ENCODE measurements at regions not wholly inside any gene's neighbourhood (a gene's known extent, or its start where the extent isn't known, plus 50 kb on each side); places are given as distances from the start of the nearest gene placed in this dataset.

- DNase-seq (ENCODE audit: low spot score): no peak
Observed at GRCh38 chr18:77572537-77572936, 322.9 kb downstream of the GALR1 start.

GRCh38 chr18:77573571-77573970 lies 323.9 kb downstream of the GALR1 start:
- no peak for DNase-seq (ENCODE audit: low spot score)

GRCh38 chr18:77590943-77591515 lies 341.4 kb downstream of the GALR1 start:
- no peak for DNase-seq (ENCODE audit: low spot score)

GRCh38 chr18:77597726-77598125 lies 348.1 kb downstream of the GALR1 start:
- DNase-seq (ENCODE audit: low spot score): no peak

- no peak for DNase-seq (ENCODE audit: low spot score)
Observed at GRCh38 chr18:77600674-77601073, 351.0 kb downstream of the GALR1 start.

- DNase-seq (ENCODE audit: low spot score): no peak
Observed at GRCh38 chr18:77601567-77601966, 351.9 kb downstream of the GALR1 start.

GRCh38 chr18:77607087-77607486 lies 357.4 kb downstream of the GALR1 start:
- no peak for DNase-seq (ENCODE audit: low spot score)

GRCh38 chr18:77608807-77609206 lies 359.2 kb downstream of the GALR1 start:
- DNase-seq (ENCODE audit: low spot score): no peak

GRCh38 chr18:77617694-77618093 lies 368.0 kb downstream of the GALR1 start:
- no peak for DNase-seq (ENCODE audit: low spot score)

GRCh38 chr18:77619525-77619924 lies 369.9 kb downstream of the GALR1 start:
- DNase-seq (ENCODE audit: low spot score): no peak

GRCh38 chr18:77622009-77622692 lies 372.5 kb downstream of the GALR1 start:
- no peak for DNase-seq (ENCODE audit: low spot score)

- DNase-seq (ENCODE audit: low spot score): peak; percentile 29
Observed at GRCh38 chr18:77632758-77633157, 383.1 kb downstream of the GALR1 start.

GRCh38 chr18:77634494-77634893 lies 384.8 kb downstream of the GALR1 start:
- DNase-seq (ENCODE audit: low spot score): no peak

- DNase-seq (ENCODE audit: low spot score): peak; percentile 17
Observed at GRCh38 chr18:77635451-77635850, 385.8 kb downstream of the GALR1 start.

GRCh38 chr18:77635858-77636257 lies 386.2 kb downstream of the GALR1 start:
- no peak for DNase-seq (ENCODE audit: low spot score)

GRCh38 chr18:77645170-77645872 lies 395.7 kb downstream of the GALR1 start:
- DNase-seq (ENCODE audit: low spot score): no peak

- no peak for DNase-seq (ENCODE audit: low spot score)
Observed at GRCh38 chr18:77647472-77647871, 397.8 kb downstream of the GALR1 start.

GRCh38 chr18:77648411-77648810 lies 398.8 kb downstream of the GALR1 start:
- no peak for DNase-seq (ENCODE audit: low spot score)

GRCh38 chr18:77650799-77651385 lies 401.2 kb downstream of the GALR1 start:
- DNase-seq (ENCODE audit: low spot score): peak; percentile 61

- DNase-seq (ENCODE audit: low spot score): no peak
Observed at GRCh38 chr18:77651441-77651840, 401.8 kb downstream of the GALR1 start.

GRCh38 chr18:77653792-77654191 lies 404.1 kb downstream of the GALR1 start:
- no peak for DNase-seq (ENCODE audit: low spot score)

GRCh38 chr18:77654302-77654701 lies 404.7 kb downstream of the GALR1 start:
- no peak for DNase-seq (ENCODE audit: low spot score)

All from globus pallidus (tissue), 1 donor.